ENCODE measurements at regions not wholly inside any gene's neighbourhood (a gene's known extent, or its start where the extent isn't known, plus 50 kb on each side); places are given as distances from the start of the nearest gene placed in this dataset.

DNA sequence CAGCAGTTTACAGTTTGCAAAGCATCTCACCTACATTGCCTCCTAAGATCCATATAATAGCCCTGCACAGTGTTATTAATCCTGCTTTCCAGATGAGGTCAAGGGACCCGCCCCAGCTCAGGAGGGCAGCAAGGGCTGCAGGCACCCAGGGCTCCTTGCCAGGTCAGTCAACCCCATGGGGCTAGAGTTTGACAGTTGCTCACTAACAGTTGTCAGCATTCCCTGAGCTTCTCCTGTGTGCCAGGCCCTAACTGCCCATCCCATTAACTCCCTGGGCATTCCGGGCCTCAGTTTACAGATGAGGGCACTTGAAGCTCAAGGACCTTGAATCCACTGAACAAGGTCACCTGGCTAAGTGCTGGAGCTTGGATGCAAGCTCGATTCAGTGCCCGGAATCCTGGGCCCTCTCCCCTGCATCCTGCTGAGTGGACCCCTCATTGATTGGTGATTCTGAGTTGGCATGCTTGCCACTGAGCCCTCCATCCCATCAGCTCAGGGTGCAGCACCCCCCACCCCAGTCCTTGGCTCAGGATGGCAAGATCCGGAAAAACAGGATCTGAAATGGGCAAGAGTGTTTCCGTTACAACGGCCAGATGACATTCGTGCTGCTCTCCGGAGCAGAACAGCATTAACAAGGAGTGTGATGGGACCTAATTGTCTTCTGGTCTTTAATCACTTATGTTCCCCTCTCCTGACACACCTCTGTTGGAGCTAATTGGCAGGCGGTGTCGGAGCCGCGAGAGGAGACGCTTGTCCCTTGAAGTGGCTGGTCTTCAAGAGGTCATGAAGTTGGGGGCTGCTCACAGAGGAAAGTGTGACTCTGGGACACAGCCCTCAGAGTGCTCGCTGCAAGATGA is 87.4 kb upstream of the SHISAL1 start:
- no peaks in the 10 kb centered on the region for H3K9me1 ChIP-seq (replicated peaks; ENCODE audit: control insufficient read depth, extremely low read depth, insufficient read depth, low read length)
- H3K4me3 ChIP-seq (replicated peaks in 1 of 3; ENCODE audit: insufficient read depth in 1 of 3, low read depth in 1 of 3, low read length in 3 of 3), result no peak overlapping the region
- FAIRE-seq, result no peak
- DNase-seq (ENCODE audit: low read depth, low spot score), result no peak
- H3K9ac ChIP-seq (replicated peaks; ENCODE audit: extremely low read depth, insufficient read depth, low read length), result no peak overlapping the region
- CTCF ChIA-PET, result no interaction called here
- no peaks in the 10 kb centered on the region for H3K79me2 ChIP-seq (ENCODE audit: control insufficient read depth, insufficient read depth, low read length)
- H3K4me2 ChIP-seq (ENCODE audit: insufficient read depth, low read length), result no peak overlapping the region
- H4K20me1 ChIP-seq (replicated peaks; ENCODE audit: control insufficient read depth, extremely low read depth, insufficient read depth, low read length), result no peaks in the 10 kb centered on the region
- TF ChIP-seq GATA2 (IDR thresholded peaks at IDR 0.05; ENCODE audit: insufficient read depth, insufficient read length, low read depth, low read length) (no peak), POLR2AphosphoS5 (IDR thresholded peaks at IDR 0.05; ENCODE audit: insufficient read depth, low read depth, low read length) (no peak), POLR2A (IDR thresholded peaks at IDR 0.05; ENCODE audit: low read depth, low read length) (no peak), EZH2 (IDR thresholded peaks at IDR 0.05; ENCODE audit: borderline replicate concordance, low read depth, low read length, severe bottlenecking) (no peak), JUN (IDR thresholded peaks at IDR 0.05; ENCODE audit: borderline replicate concordance, insufficient read depth, insufficient read length, low read depth) (no peak), MYC (IDR thresholded peaks at IDR 0.05; ENCODE audit: low read depth, low read length) (no peak), FOS (IDR thresholded peaks at IDR 0.05; ENCODE audit: borderline replicate concordance, insufficient read depth, low read length) (no peak)
- TF ChIP-seq, protein P1, sequence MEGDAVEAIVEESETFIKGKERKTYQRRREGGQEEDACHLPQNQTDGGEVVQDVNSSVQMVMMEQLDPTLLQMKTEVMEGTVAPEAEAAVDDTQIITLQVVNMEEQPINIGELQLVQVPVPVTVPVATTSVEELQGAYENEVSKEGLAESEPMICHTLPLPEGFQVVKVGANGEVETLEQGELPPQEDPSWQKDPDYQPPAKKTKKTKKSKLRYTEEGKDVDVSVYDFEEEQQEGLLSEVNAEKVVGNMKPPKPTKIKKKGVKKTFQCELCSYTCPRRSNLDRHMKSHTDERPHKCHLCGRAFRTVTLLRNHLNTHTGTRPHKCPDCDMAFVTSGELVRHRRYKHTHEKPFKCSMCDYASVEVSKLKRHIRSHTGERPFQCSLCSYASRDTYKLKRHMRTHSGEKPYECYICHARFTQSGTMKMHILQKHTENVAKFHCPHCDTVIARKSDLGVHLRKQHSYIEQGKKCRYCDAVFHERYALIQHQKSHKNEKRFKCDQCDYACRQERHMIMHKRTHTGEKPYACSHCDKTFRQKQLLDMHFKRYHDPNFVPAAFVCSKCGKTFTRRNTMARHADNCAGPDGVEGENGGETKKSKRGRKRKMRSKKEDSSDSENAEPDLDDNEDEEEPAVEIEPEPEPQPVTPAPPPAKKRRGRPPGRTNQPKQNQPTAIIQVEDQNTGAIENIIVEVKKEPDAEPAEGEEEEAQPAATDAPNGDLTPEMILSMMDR (IDR thresholded peaks at IDR 0.05; ENCODE audit: extremely low read depth in 1 of 2, insufficient read depth in 1 of 2, low read depth in 1 of 2, low read length in 2 of 2), result no peak
- TF ChIP-seq, protein P2, sequence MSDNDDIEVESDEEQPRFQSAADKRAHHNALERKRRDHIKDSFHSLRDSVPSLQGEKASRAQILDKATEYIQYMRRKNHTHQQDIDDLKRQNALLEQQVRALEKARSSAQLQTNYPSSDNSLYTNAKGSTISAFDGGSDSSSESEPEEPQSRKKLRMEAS (IDR thresholded peaks at IDR 0.05; ENCODE audit: insufficient read depth, insufficient read length), result no peak
- no peak overlapping the region for H3K27ac ChIP-seq (ENCODE audit: insufficient read depth, low read depth, low read length)
- H3K36me3 ChIP-seq (ENCODE audit: control insufficient read depth in 2 of 2, extremely low read depth in 1 of 2, insufficient read depth in 2 of 2, low read length in 2 of 2), result no peaks in the 10 kb centered on the region
- H2AFZ ChIP-seq (ENCODE audit: low read depth, low read length), result no peak overlapping the region
- no peaks in the 10 kb centered on the region for H3K27me3 ChIP-seq (ENCODE audit: control insufficient read depth in 2 of 2, insufficient read depth in 2 of 2, low read length in 2 of 2)
- H3K9me3 ChIP-seq (replicated peaks; ENCODE audit: control insufficient read depth, insufficient read depth, low read length), result no peaks in the 10 kb centered on the region
- POLR2A ChIA-PET, result no interaction called here
- dilution Hi-C loops (cut with MboI; ENCODE audit: extremely low pct_ligation_motif_present, low sequenced_read_pairs) (no loop called here), intact Hi-C loops (cut with micrococcal nuclease) (no loop called here)
- no peaks in the 10 kb centered on the region for H3K4me1 ChIP-seq (ENCODE audit: control insufficient read depth, extremely low read depth, insufficient read depth, low read length)
- no TSS peak for BruUV-seq (replicated peaks)

All from endothelial cell of umbilical vein (primary cell).